ENCODE measurements at regions not wholly inside any gene's neighbourhood (a gene's known extent, or its start where the extent isn't known, plus 50 kb on each side); places are given as distances from the start of the nearest gene placed in this dataset.

- POLR2A ChIA-PET: no interaction called here
- H3K4me1 ChIP-seq (replicated peaks in 1 of 2; ENCODE audit: control insufficient read depth in 2 of 2, insufficient read depth in 2 of 2, low read length in 2 of 2): no peaks in the 10 kb centered on the region
- H4K20me1 ChIP-seq (replicated peaks; ENCODE audit: control insufficient read depth, insufficient read depth, low read length): no peaks in the 10 kb centered on the region
- no peaks in the 10 kb centered on the region for H3K36me3 ChIP-seq (ENCODE audit: control insufficient read depth, insufficient read depth, low read length)
- H3K9ac ChIP-seq (ENCODE audit: insufficient read depth in 1 of 2, low read depth in 2 of 2, low read length in 2 of 2): no peak overlapping the region
- DNase-seq (ENCODE audit: extremely low read depth in 1 of 4, low spot score in 3 of 4) (no peak), FAIRE-seq (no peak), ATAC-seq (no peak)
- no peak overlapping the region for H2AFZ ChIP-seq (ENCODE audit: low read depth, low read length)
- TF ChIP-seq BRD4 (IDR thresholded peaks at IDR 0.05): no peak
- no peak overlapping the region for H3K4me2 ChIP-seq (ENCODE audit: insufficient read depth, low read length)
- in situ Hi-C loops (cut with MboI): no loop called here
- BruUV-seq (replicated peaks): no TSS peak
- no peaks in the 10 kb centered on the region for H3K9me3 ChIP-seq (replicated peaks; ENCODE audit: control insufficient read depth, insufficient read depth, low read depth, low read length)
- no peaks in the 10 kb centered on the region for H3K9me1 ChIP-seq (ENCODE audit: control insufficient read depth, insufficient read depth, low read length)
- no peak overlapping the region for H3K27ac ChIP-seq (ENCODE audit: extremely low read depth, low read depth, low read length)
- intact Hi-C loops (cut with micrococcal nuclease): no loop called here
- H3K4me3 ChIP-seq: no peak overlapping the region
- peaks cover 0 to 30% of the 10 kb centered on the region in 2 experiments; a peak in 3 of 5 replicates for H3K27me3 ChIP-seq (ENCODE audit: control insufficient read depth in 2 of 2, insufficient read depth in 2 of 2, low read length in 2 of 2)
- CTCF ChIA-PET (ENCODE audit: low intra/inter-chr PET ratio): no interaction called here
- H3K79me2 ChIP-seq (ENCODE audit: control insufficient read depth, insufficient read depth, low read length): no peaks in the 10 kb centered on the region
- WGBS (ENCODE audit: insufficient coverage, low coverage, missing lambda C conversion rate): 0% methylated on average over 5 of the region's 5 CpGs
These were observed 257.1 kb downstream of the UACA start for GRCh38 chr15:70505936-70506912.

- intact Hi-C loops (cut with micrococcal nuclease) (no loop called here), in situ Hi-C loops (cut with MboI) (no loop called here)
- Histone ChIP-seq H3K36me3 (ENCODE audit: control insufficient read depth, insufficient read depth, low read length) (no peaks in the 10 kb centered on the region), H3K79me2 (ENCODE audit: control insufficient read depth, insufficient read depth, low read length) (no peaks in the 10 kb centered on the region), H3K9me3 (replicated peaks; ENCODE audit: control insufficient read depth, insufficient read depth, low read depth, low read length) (no peaks in the 10 kb centered on the region), H3K4me2 (ENCODE audit: insufficient read depth, low read length) (no peak overlapping the region), H3K27ac (ENCODE audit: extremely low read depth, low read depth, low read length) (no peak overlapping the region), H3K27me3 (ENCODE audit: control insufficient read depth in 2 of 2, insufficient read depth in 2 of 2, low read length in 2 of 2) (peaks cover 0 to 30% of the 10 kb centered on the region in 2 experiments; a peak in 3 of 5 replicates), H3K9ac (ENCODE audit: insufficient read depth in 1 of 2, low read depth in 2 of 2, low read length in 2 of 2) (no peak overlapping the region), H4K20me1 (replicated peaks; ENCODE audit: control insufficient read depth, insufficient read depth, low read length) (no peaks in the 10 kb centered on the region), H3K9me1 (ENCODE audit: control insufficient read depth, insufficient read depth, low read length) (no peaks in the 10 kb centered on the region), H3K4me3 (no peak overlapping the region), H2AFZ (ENCODE audit: low read depth, low read length) (no peak overlapping the region), H3K4me1 (replicated peaks in 1 of 2; ENCODE audit: control insufficient read depth in 2 of 2, insufficient read depth in 2 of 2, low read length in 2 of 2) (no peaks in the 10 kb centered on the region)
- POLR2A ChIA-PET: no interaction called here
- FAIRE-seq: no peak
- no TSS peak for BruUV-seq (replicated peaks)
- no peak for ATAC-seq
- 0% methylated on average over 3 of the region's 3 CpGs for WGBS (ENCODE audit: insufficient coverage, low coverage, missing lambda C conversion rate)
- TF ChIP-seq ZNF717 (CRISPR knock-in tag; IDR thresholded peaks at IDR 0.05) (no peak), FOSL1 (tag; conservative IDR thresholded peaks at IDR 0.05) (peak; percentile 50; the same call in 1 of the 2 replicates)
- no peak for DNase-seq (ENCODE audit: extremely low read depth in 1 of 4, low spot score in 3 of 4)
- CTCF ChIA-PET (ENCODE audit: low intra/inter-chr PET ratio): no interaction called here
These were observed 257.9 kb downstream of the UACA start for GRCh38 chr15:70505411-70505919.
